ENCODE measurements at regions not wholly inside any gene's neighbourhood (a gene's known extent, or its start where the extent isn't known, plus 50 kb on each side); places are given as distances from the start of the nearest gene placed in this dataset.

DNA sequence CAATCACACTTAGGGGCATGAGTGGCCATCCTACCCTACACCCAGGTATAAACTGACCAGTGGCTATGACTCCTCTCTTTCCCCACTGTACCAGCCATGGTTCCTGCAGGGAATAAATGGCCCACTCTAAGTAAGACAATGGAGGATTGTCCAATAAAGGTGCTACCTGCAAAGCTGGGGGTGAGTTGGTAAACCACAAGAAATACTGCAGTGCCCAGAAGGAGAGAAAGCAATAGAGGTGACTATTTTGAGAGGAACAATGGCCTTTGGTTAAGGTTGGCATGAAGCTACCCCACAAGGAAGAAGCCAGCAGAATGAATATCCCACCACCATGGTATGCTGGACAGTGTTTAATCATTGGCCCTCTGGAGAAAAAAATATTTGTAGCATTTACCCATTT is 233.3 kb upstream of the ECI2 start:
- Histone ChIP-seq H3K27me3 (no peaks in the 10 kb centered on the region), H3K36me3 (no peaks in the 10 kb centered on the region), H3K9me3 (no peaks in the 10 kb centered on the region), H3K4me3 (no peak overlapping the region), H3K4me1 (peaks cover 0 to 43% of the 10 kb centered on the region in 2 donors), H3K27ac (peak overlapping the region; percentile 77 to 90)
- DNase-seq (ENCODE audit: low spot score): no peak
- TF ChIP-seq, protein P1, sequence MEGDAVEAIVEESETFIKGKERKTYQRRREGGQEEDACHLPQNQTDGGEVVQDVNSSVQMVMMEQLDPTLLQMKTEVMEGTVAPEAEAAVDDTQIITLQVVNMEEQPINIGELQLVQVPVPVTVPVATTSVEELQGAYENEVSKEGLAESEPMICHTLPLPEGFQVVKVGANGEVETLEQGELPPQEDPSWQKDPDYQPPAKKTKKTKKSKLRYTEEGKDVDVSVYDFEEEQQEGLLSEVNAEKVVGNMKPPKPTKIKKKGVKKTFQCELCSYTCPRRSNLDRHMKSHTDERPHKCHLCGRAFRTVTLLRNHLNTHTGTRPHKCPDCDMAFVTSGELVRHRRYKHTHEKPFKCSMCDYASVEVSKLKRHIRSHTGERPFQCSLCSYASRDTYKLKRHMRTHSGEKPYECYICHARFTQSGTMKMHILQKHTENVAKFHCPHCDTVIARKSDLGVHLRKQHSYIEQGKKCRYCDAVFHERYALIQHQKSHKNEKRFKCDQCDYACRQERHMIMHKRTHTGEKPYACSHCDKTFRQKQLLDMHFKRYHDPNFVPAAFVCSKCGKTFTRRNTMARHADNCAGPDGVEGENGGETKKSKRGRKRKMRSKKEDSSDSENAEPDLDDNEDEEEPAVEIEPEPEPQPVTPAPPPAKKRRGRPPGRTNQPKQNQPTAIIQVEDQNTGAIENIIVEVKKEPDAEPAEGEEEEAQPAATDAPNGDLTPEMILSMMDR (IDR thresholded peaks at IDR 0.05): no peak

DNA sequence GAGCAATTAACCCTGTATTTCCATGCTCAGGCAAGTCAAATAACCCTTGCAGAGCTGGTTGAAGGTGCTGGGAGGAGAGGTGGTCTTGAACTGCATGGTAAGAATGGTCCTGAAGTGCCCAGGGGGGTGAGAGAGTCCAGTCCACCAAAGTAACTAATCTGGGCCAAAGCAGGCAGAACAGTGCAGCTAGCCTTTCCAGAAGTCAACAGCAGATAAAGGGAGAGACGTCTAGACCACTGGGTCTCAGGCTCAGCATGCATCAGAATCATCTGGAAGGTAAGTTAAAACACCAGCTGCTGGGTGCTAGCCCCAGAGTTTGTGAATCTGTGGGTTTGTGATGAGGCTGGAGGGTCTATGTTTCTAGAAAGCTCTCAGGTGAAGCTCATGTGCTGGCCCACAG is 232.3 kb upstream of the ECI2 start:
- Histone ChIP-seq H3K27me3 (no peaks in the 10 kb centered on the region), H3K36me3 (no peaks in the 10 kb centered on the region), H3K9me3 (no peaks in the 10 kb centered on the region), H3K4me1 (peaks cover 0 to 43% of the 10 kb centered on the region in 2 donors), H3K27ac (no peak overlapping the region), H3K4me3 (no peak overlapping the region)
- TF ChIP-seq, protein P1 (IDR thresholded peaks at IDR 0.05): no peak
- DNase-seq (ENCODE audit: low spot score): no peak

DNA sequence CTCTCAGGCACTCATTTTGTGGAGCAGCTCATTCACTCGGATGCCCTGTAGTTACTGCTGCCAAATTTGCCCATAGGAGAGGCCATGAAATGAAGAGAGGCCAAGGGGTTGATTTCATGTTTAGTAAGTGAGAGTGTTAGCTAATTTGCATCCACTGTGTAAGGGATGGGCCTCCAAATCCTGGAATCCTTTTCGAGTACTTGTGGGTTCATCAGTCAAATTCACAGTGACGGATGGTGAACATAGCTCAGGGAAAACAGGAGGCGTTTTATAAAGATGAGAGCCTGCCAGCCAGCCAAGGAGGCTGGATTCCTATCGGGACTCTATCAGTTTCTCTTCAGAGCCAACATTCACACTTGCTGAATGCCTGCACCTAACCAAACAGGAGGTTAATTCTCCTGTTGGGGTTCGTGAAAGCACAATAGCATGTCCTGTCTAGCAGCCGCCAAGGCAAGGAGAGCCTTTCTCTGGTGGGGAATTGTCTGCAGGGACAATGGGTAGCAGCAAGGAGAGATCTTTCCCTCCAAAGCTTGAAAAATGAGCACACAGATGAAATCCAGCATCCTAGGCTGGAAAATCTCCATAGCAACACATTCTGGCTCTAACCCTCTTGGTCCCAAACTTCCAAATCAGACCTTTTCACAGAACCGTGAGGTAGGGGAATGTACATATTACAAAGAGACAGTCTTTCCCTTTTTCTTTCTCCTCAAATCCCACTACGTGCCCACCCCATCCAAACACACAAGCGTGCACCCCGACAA is 231.4 kb upstream of the ECI2 start:
- Histone ChIP-seq H3K9me3 (no peaks in the 10 kb centered on the region), H3K4me3 (no peak overlapping the region), H3K4me1 (peaks cover 0 to 38% of the 10 kb centered on the region in 2 donors), H3K27ac (no peak overlapping the region), H3K36me3 (no peaks in the 10 kb centered on the region), H3K27me3 (no peaks in the 10 kb centered on the region)
- TF ChIP-seq, protein P1 (IDR thresholded peaks at IDR 0.05): no peak
- DNase-seq (ENCODE audit: low spot score): no peak

DNA sequence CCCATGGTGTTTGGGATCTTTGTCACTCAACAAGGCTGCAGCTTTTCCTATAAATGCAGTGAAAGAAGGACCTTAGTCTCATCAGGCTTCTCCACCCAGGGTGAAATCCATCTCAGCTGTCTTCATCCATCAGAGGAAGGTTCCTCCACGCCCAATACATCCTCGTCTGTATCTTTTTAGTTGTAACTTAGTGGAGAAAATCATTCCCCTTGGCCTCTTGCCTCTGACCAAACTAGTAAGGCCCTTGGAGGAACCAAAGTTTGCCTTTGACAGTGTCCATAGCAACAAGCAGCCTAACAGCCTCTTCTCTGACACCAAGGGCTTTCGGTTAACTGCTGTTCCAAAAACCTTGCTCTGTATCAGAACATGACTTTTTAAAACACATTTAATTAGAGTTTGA is 230.3 kb upstream of the ECI2 start:
- no peaks in the 10 kb centered on the region for H3K9me3 ChIP-seq
- DNase-seq (ENCODE audit: low spot score): no peak
- no peaks in the 10 kb centered on the region for H3K36me3 ChIP-seq
- no peak overlapping the region for H3K27ac ChIP-seq
- peaks cover 0 to 26% of the 10 kb centered on the region in 2 donors for H3K4me1 ChIP-seq
- TF ChIP-seq, protein P1 (IDR thresholded peaks at IDR 0.05): no peak
- H3K4me3 ChIP-seq: no peak overlapping the region
- H3K27me3 ChIP-seq: no peaks in the 10 kb centered on the region

DNA sequence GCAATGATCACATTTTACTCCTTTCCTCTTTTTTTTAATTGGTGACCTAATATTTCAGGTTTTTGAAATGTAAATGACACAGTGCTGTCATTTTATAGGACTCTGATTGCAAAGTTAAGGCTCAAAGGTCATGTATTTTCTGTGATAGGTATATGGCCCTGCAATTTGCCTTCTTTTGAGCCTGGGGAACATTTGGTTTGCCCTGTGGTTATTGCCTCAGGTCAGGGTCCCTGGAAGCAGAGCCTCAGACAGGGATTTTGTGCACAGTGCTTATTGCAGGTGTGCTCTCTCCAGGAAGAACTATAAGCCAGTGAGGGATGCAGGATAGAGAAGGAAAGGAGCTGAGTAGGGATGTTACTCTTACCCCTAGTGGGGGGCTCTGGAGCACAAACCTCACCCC is 229.3 kb upstream of the ECI2 start:
- Histone ChIP-seq H3K4me3 (no peak overlapping the region), H3K36me3 (no peaks in the 10 kb centered on the region)
- TF ChIP-seq, protein P1 (IDR thresholded peaks at IDR 0.05): no peak

DNA sequence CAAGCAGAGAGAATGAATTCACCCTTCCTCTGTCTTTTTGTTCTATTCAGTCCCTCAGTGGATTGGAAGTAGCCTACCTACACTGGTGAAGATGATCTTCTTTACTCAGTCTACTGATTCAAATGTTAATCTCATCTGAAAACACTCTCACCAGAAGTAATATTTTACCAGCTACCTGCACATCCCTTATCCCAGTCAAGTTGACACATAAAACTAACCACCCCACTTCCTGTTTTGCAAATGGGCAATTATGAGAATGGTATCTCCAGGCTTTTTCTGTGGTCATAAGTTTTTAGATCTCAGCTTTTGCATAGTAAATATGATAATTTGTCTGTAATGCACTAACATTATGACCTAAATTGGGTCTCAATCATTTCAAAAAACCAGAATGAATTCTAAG is 228.8 kb upstream of the ECI2 start:
- DNase-seq (ENCODE audit: low spot score): no peak
- TF ChIP-seq, protein P1 (IDR thresholded peaks at IDR 0.05): no peak
- H3K4me1 ChIP-seq: peaks cover 0 to 16% of the 10 kb centered on the region in 2 donors

More for the DNA sequence above, 229.3 kb upstream of the ECI2 start:
- Histone ChIP-seq H3K27me3 (no peaks in the 10 kb centered on the region), H3K4me1 (peaks cover 0 to 17% of the 10 kb centered on the region in 2 donors), H3K9me3 (no peaks in the 10 kb centered on the region), H3K27ac (no peak overlapping the region)
- DNase-seq (ENCODE audit: low spot score): no peak

More for the DNA sequence above, 228.8 kb upstream of the ECI2 start:
- Histone ChIP-seq H3K27ac (no peak overlapping the region), H3K9me3 (no peaks in the 10 kb centered on the region), H3K4me3 (no peak overlapping the region), H3K36me3 (no peaks in the 10 kb centered on the region), H3K27me3 (no peaks in the 10 kb centered on the region)

All from right atrium auricular region (tissue), 2 donors.